ENCODE measurements at regions not wholly inside any gene's neighbourhood (a gene's known extent, or its start where the extent isn't known, plus 50 kb on each side); places are given as distances from the start of the nearest gene placed in this dataset.
A peak's percentile ranks its signal among the peaks of the same experiment; 100 is the strongest.
"Not testable (repeated sequence)": the region's sequence is repeated elsewhere in the genome, so short reads cannot be mapped to it uniquely, and the experiment has no call there.

DNA sequence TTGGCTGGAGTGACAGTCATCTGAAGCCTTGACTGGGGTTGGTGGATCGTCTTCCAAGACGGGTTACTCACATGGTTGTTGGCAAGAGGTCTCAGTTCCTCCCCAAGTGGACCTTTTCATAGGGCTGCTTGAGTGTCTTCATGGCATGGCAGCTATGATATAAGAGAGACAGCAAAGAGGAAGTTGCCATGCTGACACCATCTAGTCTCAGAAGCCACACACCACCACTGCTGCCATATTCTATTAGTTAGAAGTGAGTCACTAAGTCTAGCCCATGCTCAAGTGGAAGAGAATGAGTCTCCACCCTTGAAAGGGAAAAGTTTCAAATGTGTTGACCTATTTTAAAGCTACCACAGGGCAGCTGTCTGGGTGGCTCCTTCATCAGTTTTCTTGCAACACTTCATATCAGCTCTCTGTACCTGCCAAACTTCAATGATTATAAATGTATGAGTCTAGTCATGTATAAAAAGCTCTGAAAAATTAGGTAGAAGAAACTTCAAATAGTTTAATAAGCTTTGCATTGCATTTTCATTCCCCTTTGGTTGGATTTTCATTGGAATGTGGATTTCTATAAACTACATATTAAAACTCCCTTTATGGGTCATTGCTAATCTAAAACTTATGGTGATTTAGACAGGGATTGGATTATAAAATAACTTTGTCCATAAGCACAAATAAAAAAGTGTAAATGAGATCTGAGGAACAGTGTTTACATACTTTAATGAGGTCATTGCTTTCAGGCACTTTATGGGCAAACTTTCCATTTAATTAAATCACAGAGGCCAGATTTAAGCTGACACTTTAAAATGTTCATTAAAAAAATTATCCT is 68.0 kb upstream of the ATXN3L start:
- TF ChIP-seq, protein P1, sequence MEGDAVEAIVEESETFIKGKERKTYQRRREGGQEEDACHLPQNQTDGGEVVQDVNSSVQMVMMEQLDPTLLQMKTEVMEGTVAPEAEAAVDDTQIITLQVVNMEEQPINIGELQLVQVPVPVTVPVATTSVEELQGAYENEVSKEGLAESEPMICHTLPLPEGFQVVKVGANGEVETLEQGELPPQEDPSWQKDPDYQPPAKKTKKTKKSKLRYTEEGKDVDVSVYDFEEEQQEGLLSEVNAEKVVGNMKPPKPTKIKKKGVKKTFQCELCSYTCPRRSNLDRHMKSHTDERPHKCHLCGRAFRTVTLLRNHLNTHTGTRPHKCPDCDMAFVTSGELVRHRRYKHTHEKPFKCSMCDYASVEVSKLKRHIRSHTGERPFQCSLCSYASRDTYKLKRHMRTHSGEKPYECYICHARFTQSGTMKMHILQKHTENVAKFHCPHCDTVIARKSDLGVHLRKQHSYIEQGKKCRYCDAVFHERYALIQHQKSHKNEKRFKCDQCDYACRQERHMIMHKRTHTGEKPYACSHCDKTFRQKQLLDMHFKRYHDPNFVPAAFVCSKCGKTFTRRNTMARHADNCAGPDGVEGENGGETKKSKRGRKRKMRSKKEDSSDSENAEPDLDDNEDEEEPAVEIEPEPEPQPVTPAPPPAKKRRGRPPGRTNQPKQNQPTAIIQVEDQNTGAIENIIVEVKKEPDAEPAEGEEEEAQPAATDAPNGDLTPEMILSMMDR (IDR thresholded peaks at IDR 0.05; ENCODE audit: low read depth, low read length, missing control alignments), result no peak
- no peak overlapping the region for H3K4me3 ChIP-seq (ENCODE audit: low read depth, low read length)
- DNase-seq (ENCODE audit: low read depth), result peak; percentile 15

DNA sequence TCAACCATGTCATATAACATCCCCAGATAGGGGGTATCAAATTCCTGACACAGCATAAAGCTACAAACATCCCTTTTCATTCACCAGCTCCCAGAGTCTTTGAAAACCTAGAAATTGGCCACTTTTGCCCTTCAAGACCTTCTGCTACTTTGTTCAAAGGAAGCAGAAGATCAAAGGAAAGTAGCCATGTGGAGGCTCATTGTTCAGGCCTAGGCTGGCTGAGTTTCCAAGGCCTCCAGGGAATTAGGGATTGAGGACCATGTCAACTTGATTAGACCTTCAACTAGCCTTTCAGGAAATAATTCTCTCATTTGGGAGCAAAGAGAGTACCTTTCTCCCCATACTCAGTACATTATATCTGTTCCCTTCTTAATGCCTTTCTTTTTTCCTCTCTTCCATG is 66.8 kb upstream of the ATXN3L start:
- TF ChIP-seq, protein P1 (IDR thresholded peaks at IDR 0.05; ENCODE audit: low read depth, low read length, missing control alignments), result no peak
- no peak for DNase-seq (ENCODE audit: low read depth)

DNA sequence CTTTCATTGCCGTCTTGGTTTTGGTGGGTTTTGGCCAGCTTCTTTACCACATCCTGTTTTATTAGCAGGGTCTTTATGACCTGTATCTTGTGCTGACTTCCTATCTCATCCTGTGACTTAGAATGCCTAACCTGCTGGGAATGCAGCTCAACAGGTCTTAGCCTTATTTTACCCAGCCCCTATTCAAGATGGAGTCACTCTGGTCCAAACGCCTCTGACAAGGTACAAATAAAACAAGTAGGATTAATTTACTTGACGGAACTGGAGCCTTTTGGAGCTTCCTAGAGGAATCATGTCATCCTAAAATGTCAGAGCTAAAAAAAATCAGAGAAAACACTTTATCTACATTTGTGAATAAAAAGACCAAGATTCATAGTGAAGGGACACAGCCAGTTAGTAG is 66.2 kb upstream of the ATXN3L start:
- H3K4me3 ChIP-seq (ENCODE audit: low read depth, low read length), result no peak overlapping the region
- DNase-seq (ENCODE audit: low read depth), result no peak
- TF ChIP-seq, protein P1 (IDR thresholded peaks at IDR 0.05; ENCODE audit: low read depth, low read length, missing control alignments), result no peak

More for the DNA sequence above, 66.8 kb upstream of the ATXN3L start:
- H3K4me3 ChIP-seq (ENCODE audit: low read depth, low read length), result no peak overlapping the region

DNA sequence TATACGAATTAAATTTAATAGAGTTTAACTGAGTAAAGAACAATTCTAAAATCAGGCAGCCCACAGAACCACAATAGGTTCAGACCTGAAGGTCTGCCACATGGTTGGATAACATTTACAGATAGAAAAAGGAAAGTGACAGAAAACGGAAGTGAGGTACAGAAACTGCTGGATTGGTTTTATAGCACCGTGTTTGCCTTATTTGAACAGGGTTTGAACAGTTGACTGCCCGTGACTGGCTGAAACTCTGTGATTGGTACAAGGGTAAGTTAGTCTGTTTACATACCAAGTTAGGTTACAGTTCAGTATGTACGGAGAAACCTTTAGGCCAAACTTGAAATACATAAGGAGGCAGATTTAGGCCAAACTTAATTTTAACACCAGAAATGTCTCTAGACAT is 64.1 kb upstream of the ATXN3L start:
- TF ChIP-seq, protein P1 (IDR thresholded peaks at IDR 0.05; ENCODE audit: low read depth, low read length, missing control alignments), result no peak
- H3K4me3 ChIP-seq (ENCODE audit: low read depth, low read length), result no peak overlapping the region
- peak; percentile 24 for DNase-seq (ENCODE audit: low read depth)

DNA sequence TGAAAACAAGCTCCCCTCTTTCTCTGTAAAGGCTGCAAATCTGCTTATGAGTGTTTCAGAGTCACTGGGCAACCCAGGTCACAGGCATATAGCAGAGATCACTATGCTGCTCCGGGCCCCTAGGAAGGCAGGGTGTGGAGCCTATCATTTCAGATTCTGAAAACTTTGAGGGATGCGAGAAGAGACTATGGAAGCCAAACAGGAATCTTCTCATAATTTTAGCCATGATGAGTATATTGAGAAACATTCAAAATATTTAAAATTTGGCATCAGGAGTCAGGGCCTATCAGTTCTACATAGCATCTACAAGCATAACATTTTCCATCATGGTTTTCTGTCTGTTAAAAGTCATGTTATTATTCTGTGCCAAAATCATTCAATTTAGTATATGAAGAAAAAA is 61.7 kb upstream of the ATXN3L start:
- H3K4me3 ChIP-seq (ENCODE audit: low read depth, low read length), result no peak overlapping the region
- TF ChIP-seq, protein P1 (IDR thresholded peaks at IDR 0.05; ENCODE audit: low read depth, low read length, missing control alignments), result no peak
- no peak for DNase-seq (ENCODE audit: low read depth)

DNA sequence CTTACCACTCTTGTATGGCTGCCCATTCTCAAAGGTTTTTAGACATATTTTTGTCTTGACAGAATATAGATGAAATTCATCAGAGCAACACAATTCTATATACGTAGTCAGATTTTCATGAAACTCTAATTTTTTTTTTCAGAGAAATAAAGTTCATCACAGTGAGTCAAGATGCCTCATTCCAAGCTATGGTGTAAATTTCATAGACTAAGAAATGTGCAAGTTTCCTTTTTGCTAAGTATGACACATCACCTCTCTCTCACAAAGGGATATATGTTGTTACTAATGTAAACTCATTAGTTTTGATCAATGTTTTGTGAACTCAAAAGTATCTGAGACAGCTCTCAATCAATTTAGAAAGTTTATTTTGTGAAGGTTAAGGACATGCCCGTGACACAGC is 60.4 kb upstream of the ATXN3L start:
- no peak for DNase-seq (ENCODE audit: low read depth)
- TF ChIP-seq, protein P1 (IDR thresholded peaks at IDR 0.05; ENCODE audit: low read depth, low read length, missing control alignments), result no peak
- no peak overlapping the region for H3K4me3 ChIP-seq (ENCODE audit: low read depth, low read length)

DNA sequence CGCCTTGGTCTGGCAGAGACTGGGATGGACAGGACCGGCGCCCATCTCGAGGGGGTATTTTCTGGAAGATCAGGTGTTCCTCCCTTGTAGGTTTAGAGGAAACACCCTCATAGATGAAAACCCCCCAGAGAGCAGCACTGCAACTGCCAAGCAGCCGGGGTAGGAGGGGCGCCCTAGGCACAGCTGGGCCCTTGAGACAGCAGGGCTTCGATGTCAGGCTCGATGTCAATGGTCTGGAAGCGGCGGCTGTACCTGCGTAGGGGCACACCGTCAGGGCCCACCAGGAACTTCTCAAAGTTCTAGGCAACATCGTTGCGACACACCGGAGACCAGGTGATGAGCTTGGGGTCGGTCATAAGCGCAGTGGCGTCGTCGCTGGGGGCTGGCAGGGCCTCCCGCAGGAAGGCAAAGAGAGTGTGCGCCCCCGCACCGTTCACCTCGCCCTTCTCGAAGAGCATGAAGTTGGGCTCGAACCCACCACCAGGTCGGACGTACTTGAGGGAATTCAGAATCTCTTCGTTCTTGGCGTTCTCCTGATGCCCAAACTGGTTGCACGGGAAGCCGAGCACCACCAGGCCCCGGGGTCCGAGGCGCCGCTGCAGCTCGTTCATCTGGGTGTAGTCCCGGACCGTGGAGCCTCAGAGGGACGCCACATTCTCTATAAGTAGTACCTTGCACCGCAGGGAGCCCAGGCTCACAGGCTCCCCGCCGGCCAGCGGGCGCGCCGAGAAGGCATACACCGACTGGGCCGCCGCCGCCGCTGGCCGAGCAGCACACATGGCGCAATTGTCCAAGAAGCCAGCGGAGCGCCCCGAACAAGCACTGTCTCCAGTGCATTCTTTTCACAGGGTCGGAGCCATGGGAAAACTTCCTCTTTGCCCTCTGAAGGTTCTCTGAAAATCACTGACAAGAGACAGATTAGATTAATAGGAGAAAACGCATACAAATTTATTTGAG is 59.0 kb upstream of the ATXN3L start:
- not testable (repeated sequence) for DNase-seq (ENCODE audit: low read depth)

More for the DNA sequence above, 59.0 kb upstream of the ATXN3L start:
- not testable (repeated sequence) for H3K4me3 ChIP-seq (ENCODE audit: low read depth, low read length)

Measured in GM12864 (cell line).